Loucy (cell line): ENCODE measurements at regions not wholly inside any gene's neighbourhood (a gene's known extent, or its start where the extent isn't known, plus 50 kb on each side); places are given as distances from the start of the nearest gene placed in this dataset.

Experiments used
- CTCF ChIP-seq: fragments of 200-600 bp; sonication (generic); conservative IDR thresholded peaks from 2 replicates; pipeline ENCODE4 v1.5.1; 2014; ENCODE audit warnings: mild to moderate bottlenecking, antibody characterized with exemption, low read length
- EZH2phosphoT487 ChIP-seq: fragments of 200-600 bp; IDR thresholded peaks from 2 replicates; pipeline ENCODE4 v1.6.1; 2018; ENCODE audit warnings: antibody characterized with exemption, mild to moderate bottlenecking, moderate library complexity, borderline replicate concordance

- TF ChIP-seq CTCF (no peak), EZH2phosphoT487 (no peak)
These were observed 78.7 kb upstream of the LARP1 start for GRCh38 chr5:154676508-154676907.
